ENCODE measurements at regions not wholly inside any gene's neighbourhood (a gene's known extent, or its start where the extent isn't known, plus 50 kb on each side); places are given as distances from the start of the nearest gene placed in this dataset.

DNA sequence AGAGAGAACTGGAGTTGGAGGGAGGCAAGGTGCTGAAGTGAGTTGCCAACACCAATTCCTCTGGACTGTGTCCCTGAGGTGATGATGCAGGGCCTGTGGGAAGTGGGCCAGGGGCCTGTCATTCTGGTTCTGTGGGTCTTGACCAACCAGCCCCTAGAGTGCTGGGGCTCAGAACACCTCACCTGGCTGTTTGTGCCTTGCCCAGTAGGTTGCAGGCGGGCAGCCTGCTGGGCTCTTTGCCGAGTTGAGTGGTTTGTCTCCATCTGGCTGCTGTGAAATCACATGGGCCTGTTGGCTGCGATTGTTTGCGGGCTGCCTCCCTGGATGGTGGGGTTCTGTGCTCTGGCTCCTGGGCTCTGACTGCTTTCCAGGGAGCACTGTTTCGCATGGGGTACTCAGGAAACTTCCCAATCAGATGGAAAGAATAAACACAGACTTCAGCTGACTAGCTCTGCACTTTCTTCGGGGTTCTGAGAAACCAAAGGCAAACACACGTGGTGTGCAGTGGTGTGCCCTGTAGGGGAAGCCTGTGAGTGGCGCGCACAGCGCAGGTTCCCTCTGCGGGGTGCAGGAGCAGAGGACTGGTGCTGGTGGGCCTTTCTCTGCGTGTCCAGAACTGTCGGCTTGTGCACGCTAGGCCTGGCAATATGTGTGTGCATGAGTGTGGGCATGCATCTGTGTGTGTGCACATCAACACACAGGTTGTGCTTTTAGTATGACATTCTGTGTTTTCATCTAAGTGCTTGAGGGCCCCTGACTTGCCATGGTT lies 95.1 kb downstream of the RHOU start:
- Mint-ChIP-seq H3K27ac (no peak overlapping the region), H3K9me3 (no peaks in the 10 kb centered on the region), H3K4me1 (ENCODE audit: low read depth) (peaks cover 43% of the 10 kb centered on the region), H3K36me3 (ENCODE audit: insufficient read depth in 2 of 2) (no peaks in the 10 kb centered on the region), H3K4me3 (no peak overlapping the region), H3K27me3 (ENCODE audit: low read depth) (no peaks in the 10 kb centered on the region)
- ATAC-seq (replicated peaks in 1 of 2), result no peak
- no peak for DNase-seq

DNA sequence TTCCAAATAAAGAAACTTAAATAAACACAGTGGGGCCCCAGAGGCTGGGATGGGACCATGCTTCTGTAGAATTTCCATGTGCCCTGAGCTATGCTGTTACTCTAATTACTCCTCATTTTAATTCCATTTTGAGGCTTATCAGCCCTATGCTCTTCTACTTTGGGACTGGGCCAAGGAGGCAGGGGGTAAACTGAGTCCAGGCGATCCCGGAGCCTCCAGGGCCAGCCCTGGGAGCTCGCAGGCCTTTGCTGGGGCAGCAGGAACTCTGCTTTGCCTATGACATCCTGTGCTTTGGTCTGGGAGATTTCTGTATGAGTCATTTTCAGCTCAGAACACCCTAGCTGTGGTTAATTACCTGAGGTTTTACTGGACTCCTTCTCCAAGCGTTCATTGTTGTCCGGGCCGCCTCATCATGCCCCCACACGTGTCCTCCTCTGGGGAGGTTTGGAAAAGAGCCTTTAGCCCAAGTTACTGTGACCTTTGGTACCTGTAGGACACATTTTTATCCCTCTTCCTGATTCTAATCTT lies 95.7 kb downstream of the RHOU start:
- ATAC-seq (replicated peaks in 1 of 2) (peak; percentile 55 to 75), DNase-seq (no peak)
- Mint-ChIP-seq H3K4me1 (ENCODE audit: low read depth) (peaks cover 37% of the 10 kb centered on the region), H3K4me3 (no peak overlapping the region), H3K27ac (no peak overlapping the region), H3K9me3 (no peaks in the 10 kb centered on the region), H3K27me3 (ENCODE audit: low read depth) (no peaks in the 10 kb centered on the region), H3K36me3 (ENCODE audit: insufficient read depth in 2 of 2) (no peaks in the 10 kb centered on the region)

DNA sequence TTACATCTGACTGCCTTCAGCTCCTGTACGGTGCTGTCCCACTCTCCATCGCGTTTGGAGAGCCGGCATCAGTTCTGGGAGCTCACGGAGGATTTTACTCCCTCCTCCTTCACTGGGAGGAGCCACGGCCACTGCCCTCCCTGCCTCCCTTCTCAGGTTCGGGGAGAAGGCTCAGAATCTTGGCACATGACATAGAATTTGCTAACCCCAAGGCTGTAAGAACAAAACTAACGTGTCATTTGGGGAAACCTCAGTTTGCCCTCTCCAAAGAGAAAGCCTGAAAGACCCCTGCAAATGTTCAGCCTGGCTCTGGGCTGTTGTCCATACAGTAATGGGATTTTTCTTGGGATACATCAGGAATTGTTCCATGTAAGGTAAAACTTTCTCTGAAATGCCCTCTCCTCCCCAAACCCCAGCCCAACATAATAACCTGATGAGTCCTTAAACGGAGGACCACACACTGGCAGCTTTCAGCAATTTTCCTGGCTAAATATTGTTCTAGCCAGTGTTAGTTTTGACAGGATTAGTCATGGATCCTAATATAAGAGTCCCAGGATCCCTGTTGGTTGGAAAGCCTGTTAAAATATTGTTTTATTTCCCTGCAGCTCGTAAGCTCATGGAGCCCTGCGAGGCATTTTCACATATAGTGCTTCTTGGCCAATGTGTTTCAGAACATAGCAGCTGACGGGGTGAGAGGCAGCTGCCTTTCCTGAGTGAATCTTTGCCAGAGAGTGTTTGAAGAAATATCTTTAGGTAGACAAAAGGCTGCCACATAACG lies 98.8 kb downstream of the RHOU start:
- peak in 1 of 2 donors; percentile 56 for ATAC-seq (replicated peaks in 1 of 2)
- H3K27ac Mint-ChIP-seq, result no peak overlapping the region
- no peaks in the 10 kb centered on the region for H3K36me3 Mint-ChIP-seq (ENCODE audit: insufficient read depth in 2 of 2)
- peak in 1 of 2 donors; percentile 8 for DNase-seq
- no peak overlapping the region for H3K4me3 Mint-ChIP-seq
- peaks cover 20% of the 10 kb centered on the region for H3K4me1 Mint-ChIP-seq (ENCODE audit: low read depth)
- no peaks in the 10 kb centered on the region for H3K27me3 Mint-ChIP-seq (ENCODE audit: low read depth)
- no peaks in the 10 kb centered on the region for H3K9me3 Mint-ChIP-seq

DNA sequence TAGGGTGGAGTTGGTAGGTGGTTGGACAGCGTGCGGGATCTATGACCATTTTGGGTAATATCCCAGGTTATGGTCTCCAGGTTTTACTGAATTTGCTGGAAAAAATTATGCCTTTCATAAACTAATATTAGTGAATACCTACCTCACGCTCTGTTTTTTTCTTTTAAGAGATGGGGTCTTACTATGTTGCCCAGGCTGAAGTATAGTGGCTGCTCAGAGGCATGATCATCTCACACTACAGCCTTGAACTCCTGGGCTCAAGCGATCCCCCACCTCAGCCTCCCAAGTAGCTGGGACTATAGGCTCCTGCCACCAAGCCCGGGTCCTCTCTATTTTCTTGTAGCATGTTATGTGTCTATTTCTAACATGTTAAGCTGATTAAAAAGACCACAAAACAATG lies 100.2 kb downstream of the RHOU start:
- DNase-seq (no peak), ATAC-seq (replicated peaks in 1 of 2) (no peak)
- H3K27me3 Mint-ChIP-seq (ENCODE audit: low read depth), result no peaks in the 10 kb centered on the region
- H3K9me3 Mint-ChIP-seq, result no peaks in the 10 kb centered on the region
- H3K27ac Mint-ChIP-seq, result no peak overlapping the region
- H3K4me3 Mint-ChIP-seq, result no peak overlapping the region
- no peaks in the 10 kb centered on the region for H3K36me3 Mint-ChIP-seq (ENCODE audit: insufficient read depth in 2 of 2)
- peaks cover 18% of the 10 kb centered on the region for H3K4me1 Mint-ChIP-seq (ENCODE audit: low read depth)

DNA sequence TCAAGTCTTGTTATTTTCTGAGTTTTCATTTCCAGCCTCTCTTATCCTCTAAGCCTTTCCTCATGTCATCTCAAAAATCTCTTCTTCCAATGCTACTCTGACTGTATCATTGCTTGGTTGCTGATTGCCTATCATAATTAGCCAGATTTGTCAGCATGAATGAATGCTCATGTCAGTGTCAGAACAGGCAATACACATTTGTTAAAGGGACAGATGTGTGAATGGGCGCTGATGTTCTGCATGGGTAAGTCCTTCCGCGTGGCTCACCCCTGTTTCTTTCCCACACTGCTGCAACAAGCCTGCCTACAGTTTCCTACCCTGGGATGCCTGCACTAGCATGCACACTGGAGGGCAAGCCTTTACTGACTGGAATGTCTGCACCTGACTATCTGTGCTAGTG lies 100.6 kb downstream of the RHOU start:
- H3K9me3 Mint-ChIP-seq, result no peaks in the 10 kb centered on the region
- no peak for DNase-seq
- no peak overlapping the region for H3K27ac Mint-ChIP-seq
- no peaks in the 10 kb centered on the region for H3K36me3 Mint-ChIP-seq (ENCODE audit: insufficient read depth in 2 of 2)
- H3K4me1 Mint-ChIP-seq (ENCODE audit: low read depth), result peaks cover 14% of the 10 kb centered on the region
- H3K27me3 Mint-ChIP-seq (ENCODE audit: low read depth), result no peaks in the 10 kb centered on the region
- no peak overlapping the region for H3K4me3 Mint-ChIP-seq
- ATAC-seq (replicated peaks in 1 of 2), result no peak

DNA sequence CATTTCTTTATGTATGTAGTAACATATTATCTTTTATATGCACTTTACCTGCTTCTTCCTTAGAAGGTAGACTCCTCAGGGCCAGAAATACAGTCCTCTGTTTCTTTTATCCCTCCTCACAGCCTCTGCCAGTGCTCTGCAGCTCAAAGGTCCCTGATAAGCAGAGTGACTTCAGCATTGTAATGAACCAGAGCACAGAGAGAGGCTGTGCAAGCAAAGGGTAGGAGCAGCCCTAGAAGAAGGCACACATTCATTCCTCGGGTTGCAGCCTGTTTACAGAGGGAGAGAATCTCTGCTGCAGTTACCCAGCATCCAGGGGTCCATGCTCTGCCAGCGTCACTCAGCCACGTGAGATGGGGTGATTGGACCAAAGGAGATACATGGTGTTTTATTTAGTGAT lies 101.1 kb downstream of the RHOU start:
- H3K4me1 Mint-ChIP-seq (ENCODE audit: low read depth), result peaks cover 9% of the 10 kb centered on the region
- H3K27me3 Mint-ChIP-seq (ENCODE audit: low read depth), result no peaks in the 10 kb centered on the region
- DNase-seq (no peak), ATAC-seq (replicated peaks in 1 of 2) (no peak)
- H3K36me3 Mint-ChIP-seq (ENCODE audit: insufficient read depth in 2 of 2), result no peaks in the 10 kb centered on the region
- H3K9me3 Mint-ChIP-seq, result no peaks in the 10 kb centered on the region
- no peak overlapping the region for H3K4me3 Mint-ChIP-seq
- H3K27ac Mint-ChIP-seq, result no peak overlapping the region

DNA sequence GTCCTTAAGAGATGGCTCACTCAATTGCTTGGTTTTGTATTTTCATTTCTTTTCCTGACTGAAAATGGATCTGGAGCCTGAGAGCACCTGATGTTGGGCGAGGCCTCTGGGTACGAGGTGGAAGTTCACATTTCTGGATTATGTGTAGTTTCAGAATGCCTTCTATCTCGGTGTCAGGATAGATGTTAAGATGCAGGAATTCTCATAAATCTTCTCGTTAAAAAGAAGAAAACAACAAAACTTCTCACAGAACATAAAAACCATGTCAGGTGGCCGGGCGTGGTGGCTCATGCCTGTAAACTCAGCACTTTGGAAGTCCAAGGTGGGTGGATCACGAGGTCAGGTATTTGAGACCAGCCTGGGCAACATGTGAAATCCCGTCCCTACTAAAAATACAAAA lies 101.8 kb downstream of the RHOU start:
- H3K4me1 Mint-ChIP-seq (ENCODE audit: low read depth), result peaks cover 3% of the 10 kb centered on the region
- DNase-seq (no peak), ATAC-seq (replicated peaks in 1 of 2) (no peak)
- no peak overlapping the region for H3K27ac Mint-ChIP-seq
- H3K4me3 Mint-ChIP-seq, result no peak overlapping the region
- no peaks in the 10 kb centered on the region for H3K9me3 Mint-ChIP-seq
- H3K27me3 Mint-ChIP-seq (ENCODE audit: low read depth), result no peaks in the 10 kb centered on the region
- no peaks in the 10 kb centered on the region for H3K36me3 Mint-ChIP-seq (ENCODE audit: insufficient read depth in 2 of 2)

DNA sequence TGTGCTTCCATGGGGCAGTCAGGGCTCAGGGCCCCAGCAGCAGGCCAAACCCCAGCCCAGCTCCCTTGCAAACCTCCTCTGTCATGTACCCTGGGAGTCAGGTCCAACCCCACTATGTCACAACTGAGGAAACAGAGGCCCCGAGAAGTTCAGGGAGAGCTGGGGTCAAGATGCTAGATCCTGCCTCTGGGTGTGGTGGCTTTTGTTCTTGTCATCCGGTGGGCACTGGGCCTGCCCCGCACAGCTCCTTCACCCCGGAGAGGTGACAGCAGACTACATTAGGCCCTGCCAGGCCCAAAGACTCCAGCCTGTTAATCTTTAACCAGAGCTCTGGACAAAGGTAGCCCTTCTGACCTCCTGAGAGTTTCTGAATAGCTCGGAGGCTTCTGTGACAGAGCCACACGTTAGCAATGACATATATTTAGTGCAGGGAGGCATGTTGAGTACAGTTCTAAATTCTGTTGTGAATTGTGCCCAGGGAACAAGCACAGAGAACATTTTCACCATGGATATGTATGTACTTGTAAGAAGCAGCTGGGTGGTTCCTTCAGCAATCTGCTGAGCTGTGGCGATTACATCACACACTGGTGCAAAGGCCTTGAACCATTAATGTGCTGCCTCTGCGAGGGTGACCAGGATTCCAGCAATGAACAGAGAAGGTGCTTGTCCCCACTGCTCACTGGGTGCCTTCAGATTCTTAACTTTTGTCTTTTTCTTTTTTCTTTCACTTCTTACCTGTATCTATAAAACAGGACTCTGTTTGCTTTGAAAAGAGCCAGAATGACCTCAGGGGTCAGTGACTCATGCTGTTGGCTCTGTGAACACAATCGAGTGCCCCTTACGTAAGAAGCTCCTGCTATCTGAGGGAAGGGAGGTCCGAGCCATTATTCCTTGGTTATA lies 102.8 kb downstream of the RHOU start:
- Mint-ChIP-seq H3K27me3 (ENCODE audit: low read depth) (no peaks in the 10 kb centered on the region), H3K36me3 (ENCODE audit: insufficient read depth in 2 of 2) (peaks cover 0 to 4% of the 10 kb centered on the region in 2 donors), H3K4me1 (ENCODE audit: low read depth) (no peaks in the 10 kb centered on the region), H3K9me3 (no peaks in the 10 kb centered on the region), H3K27ac (peak overlapping the region; percentile 12), H3K4me3 (no peak overlapping the region)
- ATAC-seq (replicated peaks in 1 of 2) (no peak), DNase-seq (no peak)

DNA sequence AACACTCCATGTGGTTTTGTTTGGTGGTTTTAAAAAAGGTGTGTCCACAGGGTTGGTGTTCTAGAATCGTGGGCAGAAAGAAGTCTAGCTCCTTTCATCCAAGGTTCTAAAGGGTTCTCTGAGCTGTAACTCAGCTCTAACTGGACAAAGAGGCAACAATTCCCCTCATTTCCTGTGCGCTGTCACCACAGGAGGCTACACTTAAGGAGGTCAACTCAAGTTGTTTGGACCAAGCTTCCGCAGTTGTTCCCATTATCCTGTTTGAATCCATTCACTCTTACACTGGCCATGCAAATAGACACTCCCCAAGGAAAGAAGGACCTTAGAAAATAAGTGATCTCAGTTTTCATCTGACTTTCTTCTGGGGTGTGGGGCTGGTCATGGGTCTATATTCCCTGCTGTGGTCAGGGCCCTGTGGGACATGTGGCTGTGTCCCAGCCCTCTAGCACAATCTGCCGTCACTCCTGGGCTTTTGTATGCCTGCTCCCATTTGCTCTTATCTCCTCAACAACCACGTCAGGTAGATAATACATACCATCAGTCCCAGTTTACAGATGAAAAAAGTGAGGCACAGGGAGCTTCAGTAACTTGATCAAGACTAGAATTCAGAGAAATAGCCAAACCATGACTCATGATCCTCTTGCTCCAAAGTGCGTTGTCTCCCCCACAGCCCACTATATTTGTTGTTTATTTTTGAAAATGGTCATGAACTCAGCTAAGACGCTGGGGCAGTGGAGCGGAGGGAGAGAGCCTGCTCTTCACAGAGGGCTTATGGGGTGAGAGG lies 103.6 kb downstream of the RHOU start:
- H3K4me3 Mint-ChIP-seq, result no peak overlapping the region
- H3K36me3 Mint-ChIP-seq (ENCODE audit: insufficient read depth in 2 of 2), result peaks cover 2 to 5% of the 10 kb centered on the region in 2 donors
- H3K9me3 Mint-ChIP-seq, result no peaks in the 10 kb centered on the region
- peak overlapping the region; percentile 12 for H3K27ac Mint-ChIP-seq
- ATAC-seq (replicated peaks in 1 of 2) (no peak), DNase-seq (no peak)
- H3K4me1 Mint-ChIP-seq (ENCODE audit: low read depth), result no peaks in the 10 kb centered on the region
- no peaks in the 10 kb centered on the region for H3K27me3 Mint-ChIP-seq (ENCODE audit: low read depth)

DNA sequence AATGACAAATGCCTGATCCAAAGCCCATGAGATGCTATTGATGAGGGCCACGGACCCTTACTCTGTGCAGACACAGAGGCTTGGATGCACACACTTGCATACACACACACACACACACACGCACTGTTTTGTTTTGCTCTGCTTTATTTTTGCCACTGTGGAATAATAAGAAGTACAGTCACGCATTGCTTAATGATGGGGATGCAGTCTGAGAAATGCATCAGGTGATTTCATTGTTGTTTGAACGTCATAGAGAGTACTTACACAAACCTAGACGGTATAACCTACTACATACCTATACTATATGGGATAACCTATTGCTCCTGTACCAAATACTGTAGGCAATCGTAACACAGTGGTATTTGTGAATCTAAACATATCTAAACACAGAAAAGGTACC lies 104.4 kb downstream of the RHOU start:
- DNase-seq, result no peak
- ATAC-seq (replicated peaks in 1 of 2), result no peak
- Mint-ChIP-seq H3K4me1 (ENCODE audit: low read depth) (no peaks in the 10 kb centered on the region), H3K27me3 (ENCODE audit: low read depth) (no peaks in the 10 kb centered on the region), H3K27ac (no peak overlapping the region), H3K36me3 (ENCODE audit: insufficient read depth in 2 of 2) (peaks cover 2 to 5% of the 10 kb centered on the region in 2 donors), H3K4me3 (no peak overlapping the region), H3K9me3 (no peaks in the 10 kb centered on the region)

DNA sequence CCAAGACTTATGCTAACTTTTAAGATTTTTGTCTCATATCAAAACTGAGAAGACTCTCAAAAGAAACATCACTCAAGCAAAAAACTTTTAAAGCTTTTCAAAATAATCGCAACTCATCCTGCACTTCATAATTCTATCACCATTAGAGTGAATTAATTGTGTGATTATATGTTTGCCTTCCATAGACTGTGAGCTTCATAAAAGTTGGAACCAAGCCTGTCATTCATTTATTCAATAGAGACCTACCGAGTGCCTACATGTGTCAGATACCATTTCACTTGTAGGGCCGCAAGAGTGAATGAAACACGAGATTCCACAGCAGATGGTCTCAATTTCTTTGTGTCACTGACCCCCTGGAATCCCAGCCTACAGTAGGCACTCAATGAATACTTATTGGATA lies 106.4 kb downstream of the RHOU start:
- ATAC-seq (replicated peaks in 1 of 2), result no peak
- no peaks in the 10 kb centered on the region for H3K4me1 Mint-ChIP-seq (ENCODE audit: low read depth)
- peaks cover 2 to 5% of the 10 kb centered on the region in 2 donors for H3K36me3 Mint-ChIP-seq (ENCODE audit: insufficient read depth in 2 of 2)
- H3K27ac Mint-ChIP-seq, result no peak overlapping the region
- H3K4me3 Mint-ChIP-seq, result no peak overlapping the region
- H3K27me3 Mint-ChIP-seq (ENCODE audit: low read depth), result no peaks in the 10 kb centered on the region
- H3K9me3 Mint-ChIP-seq, result no peaks in the 10 kb centered on the region
- DNase-seq, result no peak

DNA sequence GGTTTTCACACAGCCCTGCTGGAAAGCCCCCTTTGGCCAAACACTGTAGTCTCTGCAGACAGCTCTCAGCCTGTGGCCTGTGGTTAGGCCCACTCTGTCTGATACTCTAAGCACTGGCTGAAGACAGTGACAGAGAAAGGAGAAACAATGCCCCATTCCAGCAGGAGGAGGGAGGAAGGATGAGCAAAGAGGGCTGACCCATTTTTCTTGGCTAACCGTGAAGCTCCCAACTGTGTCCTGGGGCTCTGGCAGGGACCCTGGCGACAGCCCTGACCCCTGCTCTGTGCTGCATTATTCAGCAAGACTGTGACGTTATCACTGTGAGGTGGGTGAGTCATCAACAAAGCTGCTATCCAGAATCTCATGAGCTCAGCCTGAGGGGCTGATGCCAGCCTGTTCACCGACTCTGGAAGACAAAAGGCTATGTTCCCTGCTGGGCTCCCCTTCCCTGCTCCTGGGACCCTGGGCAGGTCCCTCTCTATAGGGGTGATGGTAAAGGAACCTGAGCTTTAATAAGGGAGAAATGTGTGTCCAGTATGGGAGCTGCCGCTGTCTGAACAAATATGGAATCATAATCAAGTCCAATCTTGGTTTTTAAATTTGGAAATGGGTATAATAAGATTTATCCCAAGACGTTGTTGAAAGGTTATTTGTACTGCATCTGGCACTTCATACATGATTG lies 107.0 kb downstream of the RHOU start:
- H3K4me1 Mint-ChIP-seq (ENCODE audit: low read depth), result no peaks in the 10 kb centered on the region
- H3K4me3 Mint-ChIP-seq, result no peak overlapping the region
- H3K27me3 Mint-ChIP-seq (ENCODE audit: low read depth), result no peaks in the 10 kb centered on the region
- H3K27ac Mint-ChIP-seq, result no peak overlapping the region
- no peaks in the 10 kb centered on the region for H3K9me3 Mint-ChIP-seq
- no peak for DNase-seq
- peak in 1 of 2 donors; percentile 56 for ATAC-seq (replicated peaks in 1 of 2)
- peaks cover 2 to 5% of the 10 kb centered on the region in 2 donors for H3K36me3 Mint-ChIP-seq (ENCODE audit: insufficient read depth in 2 of 2)
